ENCODE measurements at regions not wholly inside any gene's neighbourhood (a gene's known extent, or its start where the extent isn't known, plus 50 kb on each side); places are given as distances from the start of the nearest gene placed in this dataset.

- FAIRE-seq (no peak), DNase-seq (ENCODE audit: low read depth in 1 of 2, low spot score in 2 of 2) (no peak)
- Histone ChIP-seq H3K27me3 (replicated peaks in 1 of 4; ENCODE audit: control insufficient read depth in 3 of 4, extremely low read depth in 1 of 4, insufficient read depth in 3 of 4, low read length in 3 of 4) (no peaks in the 10 kb centered on the region; a peak in 2 of 7 replicates), H3K4me2 (ENCODE audit: insufficient read depth in 1 of 2, low read depth in 2 of 2, low read length in 2 of 2) (no peak overlapping the region), H3K4me3 (ENCODE audit: extremely low read depth in 1 of 4, insufficient read depth in 2 of 4, low read depth in 3 of 4, low read length in 4 of 4) (no peak overlapping the region), H3K14ac (ENCODE audit: insufficient read length) (no peak overlapping the region), H2BK120ac (replicated peaks; ENCODE audit: low read depth, low read length) (no peak overlapping the region), H4K20me1 (replicated peaks in 1 of 2; ENCODE audit: control insufficient read depth in 1 of 2, insufficient read depth in 2 of 2, low read length in 2 of 2) (no peaks in the 10 kb centered on the region), H4K8ac (ENCODE audit: extremely low read depth, insufficient read depth, low read length) (no peak overlapping the region), H3K18ac (ENCODE audit: extremely low read depth, low read length) (no peak overlapping the region), H2BK20ac (ENCODE audit: low read length) (no peak overlapping the region), H3K36me3 (ENCODE audit: control insufficient read depth in 2 of 4, insufficient read depth in 4 of 4, low read length in 3 of 4) (no peaks in the 10 kb centered on the region), H3K4me1 (replicated peaks in 1 of 4; ENCODE audit: control insufficient read depth in 3 of 4, insufficient read depth in 4 of 4, low read length in 3 of 4) (no peaks in the 10 kb centered on the region), H3K79me2 (ENCODE audit: control insufficient read depth in 1 of 2, insufficient read depth in 2 of 2, low read length in 2 of 2) (no peaks in the 10 kb centered on the region), H3K4ac (replicated peaks; ENCODE audit: insufficient read length, low read depth, low read length) (no peak overlapping the region), H3K79me1 (ENCODE audit: low read depth, low read length) (no peaks in the 10 kb centered on the region), H2AK5ac (ENCODE audit: low read depth, low read length) (no peak overlapping the region), H3K56ac (replicated peaks; ENCODE audit: insufficient read length, low read depth, low read length) (no peak overlapping the region), H4K5ac (ENCODE audit: insufficient read length, low read depth, low read length) (no peak overlapping the region), H3K23me2 (ENCODE audit: low read depth, low read length) (no peaks in the 10 kb centered on the region), H3K9me3 (ENCODE audit: insufficient read depth in 2 of 2, low read depth in 1 of 2, low read length in 1 of 2) (peaks cover 6% of the 10 kb centered on the region in 2 experiments; a peak in 2 of 4 replicates), H3K27ac (ENCODE audit: low read depth, low read length) (no peak overlapping the region), H4K91ac (replicated peaks; ENCODE audit: insufficient read length, low read length) (no peak overlapping the region), H3K23ac (ENCODE audit: insufficient read length) (no peak overlapping the region), H3K9ac (replicated peaks in 1 of 4; ENCODE audit: extremely low read depth in 1 of 4, low read depth in 3 of 4, low read length in 3 of 4) (no peak overlapping the region), H2BK5ac (ENCODE audit: low read depth, low read length) (no peak overlapping the region), H2BK12ac (ENCODE audit: low read depth, low read length) (no peak overlapping the region), H2BK15ac (ENCODE audit: low read length) (no peak overlapping the region), H2AFZ (ENCODE audit: low read length) (no peak overlapping the region)
- 93% methylated on average over 2 of the region's 2 CpGs; no CpG with 5 or more reads in 1 of the 2 experiments for WGBS, 2 experiments (ENCODE audit: extremely low coverage in 1 of 2, insufficient coverage in 1 of 2, insufficient read length in 1 of 2, insufficient replicate concordance in 2 of 2, low coverage in 1 of 2, low lambda C conversion rate in 2 of 2, missing lambda C conversion rate in 1 of 2)
- CTCF ChIA-PET (ENCODE audit: partially characterized antibody), result no interaction called here
- TF ChIP-seq ASH2L (IDR thresholded peaks at IDR 0.05; ENCODE audit: low read length) (no peak), TCF12 (IDR thresholded peaks at IDR 0.05; ENCODE audit: low read depth, low read length) (no peak), ATF2 (IDR thresholded peaks at IDR 0.05; ENCODE audit: low read length) (no peak), CEBPB (IDR thresholded peaks at IDR 0.05; ENCODE audit: low read depth, low read length) (no peak), SP1 (IDR thresholded peaks at IDR 0.05; ENCODE audit: low read depth, low read length) (no peak), CTBP2 (IDR thresholded peaks at IDR 0.05; ENCODE audit: borderline replicate concordance, insufficient read depth, insufficient read length, low read length) (no peak), FOSL1 (IDR thresholded peaks at IDR 0.05; ENCODE audit: insufficient read depth, low read depth, low read length) (no peak), SAP30 (IDR thresholded peaks at IDR 0.05; ENCODE audit: insufficient read depth, insufficient replicate concordance, low read length) (no peak)
- POLR2A ChIA-PET (ENCODE audit: partially characterized antibody), result no interaction called here
Observed at GRCh38 chr20:60147004-60147403, 188.8 kb downstream of the CDH26 start.

Measured in H1 (cell line).